ENCODE measurements at regions not wholly inside any gene's neighbourhood (a gene's known extent, or its start where the extent isn't known, plus 50 kb on each side); places are given as distances from the start of the nearest gene placed in this dataset.
A peak's percentile ranks its signal among the peaks of the same experiment; 100 is the strongest.

DNA sequence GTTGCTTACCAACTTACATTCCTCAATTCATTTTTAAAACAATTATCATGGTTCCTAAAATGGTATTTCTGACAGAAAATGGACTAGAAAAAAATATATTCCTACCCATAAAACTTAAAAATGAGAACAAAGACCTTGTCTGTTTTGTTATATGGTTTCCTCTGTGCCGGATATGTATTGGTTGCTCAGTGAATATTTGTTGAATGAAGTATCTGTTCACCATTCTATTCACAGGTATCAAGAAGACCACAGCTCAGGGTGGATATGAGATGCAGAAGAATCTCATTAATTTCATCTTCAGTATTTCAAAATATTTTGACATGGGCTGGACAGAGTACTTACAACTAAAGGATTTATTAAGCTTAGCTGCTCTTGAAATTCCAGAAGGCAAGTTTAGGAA lies 58.1 kb downstream of the TUSC7 start:
- TF ChIP-seq GATA3 (IDR thresholded peaks at IDR 0.05; ENCODE audit: low read depth, low read length) (no peak), GATA2 (IDR thresholded peaks at IDR 0.05; ENCODE audit: low read depth, low read length) (no peak)

DNA sequence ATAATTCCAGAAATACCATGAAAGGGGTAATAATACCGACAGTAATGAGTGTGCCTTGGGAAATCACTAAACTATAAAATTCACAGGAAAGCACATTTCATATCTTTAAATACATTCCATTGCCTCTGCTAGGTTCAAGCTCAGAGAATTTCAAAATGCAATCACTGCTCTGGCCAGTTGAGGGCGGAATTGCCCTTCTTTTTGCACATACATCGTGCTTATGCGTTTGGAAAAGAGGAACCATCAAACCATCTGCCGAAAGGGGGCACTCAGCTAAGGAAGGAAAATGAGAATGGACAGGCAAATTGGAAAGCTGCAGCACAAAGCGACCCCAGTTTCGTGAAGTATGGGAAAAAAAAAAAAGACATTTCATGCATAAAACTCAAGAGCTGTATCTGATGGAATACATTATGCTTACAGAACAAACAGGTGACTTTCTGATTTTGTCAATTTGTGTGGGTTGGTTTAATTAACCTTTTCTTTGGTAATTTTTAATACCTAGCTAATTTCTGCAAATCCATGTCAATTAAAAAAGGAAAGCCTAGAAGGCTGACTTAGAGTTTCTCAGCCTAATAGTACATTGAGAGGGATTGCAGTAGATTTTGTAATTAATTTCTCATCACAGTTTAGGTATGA lies 61.4 kb downstream of the TUSC7 start:
- TF ChIP-seq GATA2 (IDR thresholded peaks at IDR 0.05; ENCODE audit: low read depth, low read length) (no peak), GATA3 (IDR thresholded peaks at IDR 0.05; ENCODE audit: low read depth, low read length) (no peak)

DNA sequence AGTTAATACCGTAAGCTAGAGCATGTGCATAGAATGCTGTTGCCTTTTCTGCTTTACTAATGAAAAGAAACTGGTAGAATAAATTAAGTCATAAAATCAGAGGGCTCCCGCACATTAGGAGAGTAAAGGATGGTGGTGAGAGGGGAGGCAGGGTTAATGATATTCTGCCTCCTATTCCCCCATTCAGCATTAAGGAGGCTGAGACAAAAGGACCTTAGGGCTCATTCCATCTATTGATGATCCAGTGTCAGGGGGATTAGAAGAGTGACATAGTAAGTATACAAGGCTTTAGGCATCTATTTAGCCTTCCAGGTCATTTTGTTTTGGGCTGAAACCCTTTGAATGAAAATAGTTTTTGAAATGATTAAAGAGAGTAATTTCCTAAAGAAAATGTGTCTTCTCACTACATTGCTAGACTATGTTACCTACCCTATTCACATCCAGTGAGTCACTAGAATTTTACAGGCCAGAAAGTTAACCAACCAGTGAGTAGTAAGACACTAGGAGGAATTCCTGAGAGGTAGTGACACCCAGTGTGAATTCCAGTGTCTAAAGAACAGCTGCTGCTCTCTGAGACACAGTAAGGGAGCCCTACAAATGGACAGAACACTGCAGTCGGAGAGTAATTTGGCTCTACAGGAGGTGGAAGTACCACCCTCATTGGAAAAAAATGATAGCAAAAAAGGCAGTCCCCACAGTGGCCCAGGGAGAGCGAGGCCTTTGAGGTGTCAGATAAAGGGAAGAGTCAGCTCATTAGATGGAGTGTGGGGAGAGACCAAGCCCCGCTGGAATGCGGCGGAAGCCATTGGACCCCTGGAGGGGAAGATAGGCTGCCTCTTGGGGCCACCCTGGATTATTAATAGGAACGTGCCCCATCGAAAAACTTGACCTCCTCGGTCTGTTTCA lies 67.6 kb downstream of the TUSC7 start:
- no peak for TF ChIP-seq GATA2 (IDR thresholded peaks at IDR 0.05; ENCODE audit: low read depth, low read length)
- no peak for TF ChIP-seq GATA3 (IDR thresholded peaks at IDR 0.05; ENCODE audit: low read depth, low read length)

DNA sequence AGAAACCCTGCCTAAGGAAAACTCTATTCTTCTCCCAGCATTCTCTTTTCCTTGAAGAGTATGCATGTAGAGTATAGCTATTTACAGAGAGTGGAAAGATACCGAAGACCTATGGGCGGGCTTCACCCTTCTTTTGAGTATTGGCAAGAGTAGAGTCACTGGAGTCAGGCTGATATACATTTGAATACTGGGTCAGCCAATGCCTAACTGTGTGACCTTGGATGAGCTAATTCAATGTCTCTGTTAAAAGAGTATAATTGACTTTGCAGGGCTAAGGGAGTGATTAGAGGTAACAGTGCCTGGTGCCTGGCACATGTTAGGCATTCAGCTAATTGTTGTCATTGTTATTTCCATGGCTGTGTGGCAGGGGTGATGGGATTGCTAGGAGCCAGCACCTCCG lies 75.6 kb downstream of the TUSC7 start:
- TF ChIP-seq GATA2 (IDR thresholded peaks at IDR 0.05; ENCODE audit: low read depth, low read length) (no peak), GATA3 (IDR thresholded peaks at IDR 0.05; ENCODE audit: low read depth, low read length) (no peak)

DNA sequence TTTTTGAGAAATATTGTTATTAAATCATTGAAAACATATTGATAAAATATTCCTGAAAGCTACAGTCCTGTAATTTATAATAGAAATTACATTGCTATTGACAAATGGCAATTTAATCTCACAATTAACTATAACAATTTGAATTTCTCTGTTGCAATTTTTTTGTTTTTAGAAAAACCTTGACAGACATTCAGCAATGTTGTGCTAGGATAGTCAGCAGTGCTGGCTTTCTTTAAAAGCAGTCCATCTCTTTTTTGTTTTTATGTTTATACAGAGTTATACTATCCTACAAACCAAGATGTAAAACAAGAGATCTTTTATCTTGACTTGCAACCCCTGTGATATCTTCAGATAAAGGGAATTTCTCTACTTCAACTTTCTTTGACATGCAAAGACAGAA lies 93.1 kb downstream of the TUSC7 start:
- TF ChIP-seq GATA2 (IDR thresholded peaks at IDR 0.05; ENCODE audit: low read depth, low read length) (no peak), GATA3 (IDR thresholded peaks at IDR 0.05; ENCODE audit: low read depth, low read length) (no peak)

DNA sequence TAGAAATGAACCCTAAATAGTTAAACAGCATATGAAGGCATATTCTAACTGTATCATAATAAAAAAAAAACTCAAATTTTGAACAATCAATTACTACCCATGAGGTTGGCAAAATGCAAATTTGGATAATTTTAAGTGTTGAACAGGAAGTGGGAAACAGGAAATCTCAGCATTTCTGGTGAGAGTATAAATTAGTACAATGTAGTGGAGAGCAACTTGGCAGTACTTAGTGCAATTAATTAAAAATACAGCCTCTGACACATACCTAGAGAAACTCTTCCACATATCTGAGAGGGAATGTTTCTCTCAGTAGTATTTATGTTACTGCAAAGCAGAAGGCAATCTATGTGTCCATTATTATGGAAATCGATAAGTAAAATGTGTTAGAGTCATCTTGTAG lies 96.8 kb downstream of the TUSC7 start:
- TF ChIP-seq GATA3 (IDR thresholded peaks at IDR 0.05; ENCODE audit: low read depth, low read length) (no peak), GATA2 (IDR thresholded peaks at IDR 0.05; ENCODE audit: low read depth, low read length) (no peak)

DNA sequence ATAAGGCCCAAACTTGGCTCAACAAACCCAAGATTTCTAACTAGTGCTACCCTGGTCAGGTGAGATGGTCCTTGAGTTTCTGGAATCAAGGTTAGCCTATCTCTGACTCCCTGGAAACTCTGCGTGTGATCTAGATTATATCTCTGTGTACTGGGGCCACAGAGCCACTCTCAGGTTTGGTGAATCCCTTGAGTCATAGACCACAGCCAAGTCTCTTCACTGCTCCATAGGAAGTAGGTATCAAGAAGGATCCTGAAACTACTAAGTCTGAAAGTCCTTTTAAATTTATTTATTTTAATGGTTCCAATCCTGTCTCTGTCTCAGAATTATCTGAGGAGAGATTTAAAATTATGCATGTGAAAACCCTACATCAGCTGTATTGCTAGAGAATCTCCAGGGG lies 99.1 kb downstream of the TUSC7 start:
- TF ChIP-seq GATA3 (IDR thresholded peaks at IDR 0.05; ENCODE audit: low read depth, low read length) (no peak), GATA2 (IDR thresholded peaks at IDR 0.05; ENCODE audit: low read depth, low read length) (no peak)

DNA sequence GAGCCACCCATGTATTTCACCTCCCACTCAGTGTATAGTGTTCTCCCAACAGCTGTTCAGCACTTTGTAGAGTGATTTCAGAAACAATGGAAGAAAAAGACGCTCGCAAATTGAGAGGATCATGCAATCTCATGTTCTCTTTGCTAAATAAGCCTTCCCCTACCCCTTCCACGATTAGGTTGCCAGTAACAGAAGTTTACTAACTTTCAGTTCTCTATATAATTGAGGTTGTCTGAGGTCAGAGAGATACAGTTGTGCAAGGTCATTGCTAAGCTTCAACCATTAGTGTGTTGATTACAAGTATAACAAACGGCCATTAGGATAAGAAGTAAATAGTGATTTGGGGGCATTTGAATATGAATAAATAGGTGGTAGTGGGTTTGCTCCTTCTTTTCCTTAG lies 99.6 kb downstream of the TUSC7 start:
- TF ChIP-seq GATA2 (IDR thresholded peaks at IDR 0.05; ENCODE audit: low read depth, low read length) (no peak), GATA3 (IDR thresholded peaks at IDR 0.05; ENCODE audit: low read depth, low read length) (no peak)

DNA sequence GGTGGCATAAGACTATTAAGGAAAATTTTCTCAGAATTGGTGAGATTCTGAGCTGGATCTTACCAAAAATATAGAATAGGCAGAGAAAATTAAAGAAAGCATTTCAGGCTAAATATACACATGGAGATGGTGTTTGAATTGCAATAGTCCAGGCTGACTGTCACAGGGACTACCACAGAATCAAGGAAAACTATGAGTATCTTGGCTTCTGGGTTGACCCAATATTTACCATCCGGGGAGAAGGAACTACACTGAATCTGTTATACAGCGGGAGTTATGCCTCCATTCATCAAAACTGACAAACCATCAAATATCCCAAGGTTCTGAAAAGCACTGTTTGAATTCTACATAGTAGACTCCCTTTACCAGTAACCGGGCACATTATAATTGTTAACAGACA lies 102.2 kb downstream of the TUSC7 start:
- TF ChIP-seq GATA2 (IDR thresholded peaks at IDR 0.05; ENCODE audit: low read depth, low read length) (no peak), GATA3 (IDR thresholded peaks at IDR 0.05; ENCODE audit: low read depth, low read length) (no peak)

DNA sequence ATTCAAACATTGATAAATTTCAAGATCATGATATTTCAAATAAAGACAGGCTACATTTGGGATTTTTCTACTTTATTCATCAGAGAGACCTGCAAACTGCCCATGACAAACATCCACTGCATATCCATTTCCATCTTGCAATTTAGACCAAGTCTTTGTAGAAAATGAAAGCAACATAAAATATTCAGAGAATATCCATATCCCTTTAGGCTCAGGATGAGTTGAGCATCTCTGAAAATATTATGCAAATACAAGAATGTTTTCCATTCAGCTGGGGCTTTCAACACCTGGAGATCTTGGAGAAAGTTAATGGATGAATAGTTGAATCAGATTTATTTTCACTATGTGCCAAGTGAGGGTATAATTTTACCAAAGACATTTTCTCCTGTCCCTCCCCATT lies 103.4 kb downstream of the TUSC7 start:
- TF ChIP-seq GATA2 (IDR thresholded peaks at IDR 0.05; ENCODE audit: low read depth, low read length): no peak
- no peak for TF ChIP-seq GATA3 (IDR thresholded peaks at IDR 0.05; ENCODE audit: low read depth, low read length)

DNA sequence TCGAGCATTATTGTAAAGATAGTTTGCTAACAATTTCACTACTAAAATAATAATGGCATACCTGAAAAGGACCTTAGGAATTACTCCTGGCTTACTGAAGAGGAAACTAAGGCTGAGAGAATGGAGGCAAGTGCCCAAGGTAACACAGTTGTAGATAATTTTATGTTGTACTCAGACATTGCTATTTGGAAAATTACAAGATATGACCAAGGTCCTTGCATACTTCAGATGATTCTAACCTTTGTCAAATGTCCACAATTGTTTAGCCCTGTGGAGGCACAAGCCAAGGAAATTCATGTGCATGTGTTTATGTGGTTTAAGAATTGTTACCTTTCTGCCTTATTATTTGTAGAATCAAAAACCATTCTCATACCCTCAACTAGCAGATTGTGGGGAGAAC lies 105.7 kb downstream of the TUSC7 start:
- no peak for TF ChIP-seq GATA2 (IDR thresholded peaks at IDR 0.05; ENCODE audit: low read depth, low read length)
- no peak for TF ChIP-seq GATA3 (IDR thresholded peaks at IDR 0.05; ENCODE audit: low read depth, low read length)

DNA sequence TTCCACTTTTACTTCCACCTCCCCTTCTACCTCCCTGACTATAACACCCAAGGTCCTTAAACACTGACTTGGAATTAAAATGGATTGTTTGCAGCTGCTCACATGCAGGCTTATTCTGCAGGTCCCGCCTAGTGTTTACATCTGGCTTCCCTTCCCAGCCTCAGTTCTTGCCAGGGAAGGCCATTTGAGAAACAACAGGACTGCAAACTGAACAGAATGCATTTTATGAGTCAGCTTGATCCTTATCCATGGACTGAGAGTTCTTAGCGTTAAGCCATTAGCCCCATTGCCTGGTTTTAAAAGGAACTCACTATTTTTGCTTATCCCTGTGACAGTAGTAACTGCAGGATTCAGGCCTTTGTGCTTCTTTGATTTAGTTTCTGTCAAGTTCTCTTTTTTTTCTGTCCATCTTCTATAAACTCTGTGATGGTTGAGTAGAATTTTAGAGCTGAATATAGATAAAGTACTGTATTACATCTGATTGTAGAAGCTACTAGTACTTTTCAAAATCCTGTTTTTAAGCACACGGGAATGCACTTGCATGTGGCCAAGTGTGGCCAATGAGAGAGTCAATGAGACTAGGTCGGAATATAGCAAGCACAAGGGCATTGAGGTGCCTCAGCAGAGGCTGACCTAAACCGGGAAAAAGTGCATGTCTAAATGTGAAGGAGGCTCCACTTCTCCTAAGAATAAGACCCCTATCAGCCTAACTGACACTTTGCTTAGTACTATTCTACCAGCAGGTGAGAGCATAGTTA lies 106.4 kb downstream of the TUSC7 start:
- TF ChIP-seq GATA2 (IDR thresholded peaks at IDR 0.05; ENCODE audit: low read depth, low read length): peak; percentile 95
- TF ChIP-seq GATA3 (IDR thresholded peaks at IDR 0.05; ENCODE audit: low read depth, low read length): peak; percentile 93

DNA sequence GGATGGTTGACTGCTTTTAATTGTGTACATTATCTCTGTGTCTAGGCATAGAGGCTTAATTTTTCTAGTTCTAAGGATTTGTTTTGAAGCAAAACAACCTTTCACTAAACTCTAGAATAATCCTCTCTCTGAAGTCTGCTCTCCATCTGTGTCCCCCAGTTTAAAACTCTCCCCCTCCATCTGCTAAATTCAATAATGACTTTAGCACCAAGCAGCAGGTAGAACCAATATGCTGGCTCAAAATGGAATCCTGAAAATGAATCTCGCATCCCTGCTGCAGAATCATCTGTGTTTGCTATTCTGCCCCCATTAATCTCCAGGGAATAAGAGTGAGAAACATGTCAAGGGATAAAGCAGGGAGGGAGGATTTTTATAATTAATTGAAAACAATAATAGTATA lies 111.8 kb downstream of the TUSC7 start:
- TF ChIP-seq GATA2 (IDR thresholded peaks at IDR 0.05; ENCODE audit: low read depth, low read length) (no peak), GATA3 (IDR thresholded peaks at IDR 0.05; ENCODE audit: low read depth, low read length) (no peak)

DNA sequence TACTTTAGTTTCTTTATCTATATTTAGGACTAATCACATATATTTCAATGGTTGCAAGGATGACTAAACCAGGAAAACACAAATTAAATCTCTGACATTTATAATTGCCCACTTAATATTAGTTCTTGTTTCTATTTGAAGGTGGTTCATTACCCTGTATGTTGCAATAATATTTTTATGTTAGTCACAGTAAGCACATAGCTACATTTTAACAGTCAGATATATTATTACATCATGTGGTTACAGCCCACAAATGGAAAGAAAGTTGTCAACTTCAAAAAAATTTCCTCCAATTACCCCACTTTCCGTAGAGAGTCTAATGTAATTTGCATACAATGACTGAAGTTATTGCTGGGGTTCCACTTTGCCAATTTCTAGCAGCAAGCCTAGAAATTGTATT lies 114.6 kb downstream of the TUSC7 start:
- no peak for TF ChIP-seq GATA2 (IDR thresholded peaks at IDR 0.05; ENCODE audit: low read depth, low read length)
- TF ChIP-seq GATA3 (IDR thresholded peaks at IDR 0.05; ENCODE audit: low read depth, low read length): no peak
